Pancreas (tissue), 10 donors: ENCODE measurements at regions not wholly inside any gene's neighbourhood (a gene's known extent, or its start where the extent isn't known, plus 50 kb on each side); places are given as distances from the start of the nearest gene placed in this dataset.

Source experiments
- ATAC-seq, 4 donors: fragments of 200-7000 bp; cut with Tn5 transposase; one replicate each; pipeline versions ENCODE4 v1.8.0 to v1.9.1; 2020; ENCODE audit warnings: mild to moderate bottlenecking in 4 of 4, moderate library complexity in 4 of 4
- DNase-seq, 6 donors: peaks; one replicate each; pipeline ENCODE4 v3.0.0-alpha.2; 2020
- FAIRE-seq: peaks from 2 replicates; lab custom pipeline; 2012; peaks lifted over from hg19 to GRCh38; lab: Jason Lieb, UNC
- H3K27ac ChIP-seq, 4 donors: fragments of 200-600 bp; sonication (generic); 1 replicate in 3 of 4; 2 replicates in 1 of 4; pipeline versions ENCODE4 v1.5.0 to v1.8.0; 2020
- H3K27me3 ChIP-seq, 4 donors: fragments of 200-600 bp; one replicate each; pipeline ENCODE4 v1.8.0; 2021
- H3K36me3 ChIP-seq, 3 donors: fragments of 200-600 bp; sonication (generic) in 1 of 3; one replicate each; pipeline versions ENCODE4 v1.5.0 to v1.8.0; 2020 to 2021
- H3K4me1 ChIP-seq, 3 donors: fragments of 200-600 bp; one replicate each; pipeline ENCODE4 v1.8.0; 2021
- H3K4me3 ChIP-seq, 4 donors: fragments of 200-600 bp; sonication (generic) in 2 of 4; one replicate each; pipeline versions ENCODE4 v1.5.0 to v1.8.0; 2020 to 2021
- H3K9me3 ChIP-seq, 4 donors: fragments of 200-600 bp; one replicate each; pipeline ENCODE4 v1.8.0; 2021
- CTCF ChIP-seq, 4 donors: fragments of 200-600 bp; sonication (generic) in 3 of 4; IDR thresholded peaks; one replicate each; pipeline versions ENCODE4 v1.5.0 to v1.8.0; 2021; ENCODE audit warnings: antibody characterized with exemption in 4 of 4
- WGBS, 2 donors: extraction: QIAGEN DNeasy Blood & Tissue Kit; methylation state at CpG; one replicate each; pipeline ENCODE4 v1.1.7; 2013; 5-methylcytosine and 5-hydroxymethylcytosine counted together
- intact Hi-C, 3 donors: fragments of 100-400 bp; cut with DNase I; formaldehyde crosslinking; loops; one replicate each; pipeline versions ENCODE4 v1.11.1 to v1.14.2; 2022
- donor health status: healthy with polysubstance abuse.
- donor health status: DM: no; HTN: no; CAD: no; lungs with moderate emphysema.
- donor health status: DM: no; HTN: no; CAD: no.
- donor health status: control.
- donor health status: control.
- donor health status: Bipolar disorder and iron deficiency.
- donor health status: DM: yes; HTN: yes; CAD: no.
- donor health status: DM: no; HTN: no; CAD: no.
- donor health status: DM: no; HTN: no; CAD: no.
- donor health status: DM: yes; HTN: yes; CAD: no.

GRCh38 chr7:85820702-85821443, 634.0 kb upstream of the SEMA3D start:
- Histone ChIP-seq H3K27ac (no peak overlapping the region), H3K4me1 (no peaks in the 10 kb centered on the region), H3K9me3 (no peaks in the 10 kb centered on the region), H3K4me3 (no peak overlapping the region), H3K36me3 (no peaks in the 10 kb centered on the region), H3K27me3 (no peaks in the 10 kb centered on the region)
- ATAC-seq (no peak), FAIRE-seq (no peak), DNase-seq (peak in 1 of 6 donors; percentile 30)
- 86 to 89% methylated on average over 5 of the region's 5 CpGs for WGBS, 2 donors
- TF ChIP-seq CTCF (IDR thresholded peaks at IDR 0.05): no peak
- intact Hi-C loops: no loop called here

- FAIRE-seq: no peak
These were observed 628.7 kb upstream of the SEMA3D start for GRCh38 chr7:85815526-85815925.

GRCh38 chr7:85806321-85806720, 619.5 kb upstream of the SEMA3D start:
- DNase-seq: no peak
- Histone ChIP-seq H3K4me1 (no peaks in the 10 kb centered on the region), H3K9me3 (no peaks in the 10 kb centered on the region), H3K4me3 (no peak overlapping the region), H3K27me3 (no peaks in the 10 kb centered on the region), H3K27ac (no peak overlapping the region), H3K36me3 (no peaks in the 10 kb centered on the region)
- FAIRE-seq: no peak
- intact Hi-C loops: no loop called here
- ATAC-seq: no peak
- TF ChIP-seq CTCF (IDR thresholded peaks at IDR 0.05): no peak

More at GRCh38 chr7:85815526-85815925, 628.7 kb upstream of the SEMA3D start:
- no peaks in the 10 kb centered on the region for H3K4me1 ChIP-seq
- no peak for TF ChIP-seq CTCF (IDR thresholded peaks at IDR 0.05)
- no peak for DNase-seq
- ATAC-seq: no peak
- H3K27ac ChIP-seq: no peak overlapping the region
- no peaks in the 10 kb centered on the region for H3K9me3 ChIP-seq
- no peak overlapping the region for H3K4me3 ChIP-seq
- intact Hi-C loops: no loop called here
- no peaks in the 10 kb centered on the region for H3K27me3 ChIP-seq
- H3K36me3 ChIP-seq: no peaks in the 10 kb centered on the region

- no peak for ATAC-seq
- no peak for FAIRE-seq
These were observed 618.8 kb upstream of the SEMA3D start for GRCh38 chr7:85805656-85806055.

More at GRCh38 chr7:85805656-85806055, 618.8 kb upstream of the SEMA3D start:
- no peak overlapping the region for H3K4me3 ChIP-seq
- no peak for TF ChIP-seq CTCF (IDR thresholded peaks at IDR 0.05)
- no peaks in the 10 kb centered on the region for H3K27me3 ChIP-seq
- no peak for DNase-seq
- no peaks in the 10 kb centered on the region for H3K4me1 ChIP-seq
- H3K36me3 ChIP-seq: no peaks in the 10 kb centered on the region
- no peaks in the 10 kb centered on the region for H3K9me3 ChIP-seq
- no peak overlapping the region for H3K27ac ChIP-seq
- intact Hi-C loops: no loop called here
